Activated T-cell treated with anti-CD3 and anti-CD28 coated beads, Interleukin-2, amount 50 U/mL, for 24 hours (primary cell): ENCODE measurements at regions not wholly inside any gene's neighbourhood (a gene's known extent, or its start where the extent isn't known, plus 50 kb on each side); places are given as distances from the start of the nearest gene placed in this dataset.

Experiments
- DNase-seq: peaks from one replicate; pipeline ENCODE4 v3.0.0-alpha.2; 2020
- H3K27ac Mint-ChIP-seq: 2 replicates; pipeline ENCODE4 v1.8.0; 2020; ENCODE audit warnings: mild to moderate bottlenecking, mixed read lengths
- H3K27me3 Mint-ChIP-seq: 2 replicates; pipeline ENCODE4 v1.8.0; 2020; ENCODE audit warnings: mixed read lengths
- H3K36me3 Mint-ChIP-seq: 2 replicates; pipeline ENCODE4 v1.8.0; 2020; ENCODE audit warnings: low read depth, mixed read lengths
- H3K4me1 Mint-ChIP-seq: 2 replicates; pipeline ENCODE4 v1.8.0; 2020; ENCODE audit warnings: low read depth, mixed read lengths
- H3K4me3 Mint-ChIP-seq: 2 replicates; pipeline ENCODE4 v1.8.0; 2020; ENCODE audit warnings: mild to moderate bottlenecking, moderate library complexity, mixed read lengths
- H3K9me3 Mint-ChIP-seq: 2 replicates; pipeline ENCODE4 v1.8.0; 2020; ENCODE audit warnings: mixed read lengths

GRCh38 chr2:174662459-174662858 lies 64.9 kb upstream of the WIPF1 start:
- Mint-ChIP-seq H3K36me3 (no peaks in the 10 kb centered on the region), H3K4me1 (peaks cover 46% of the 10 kb centered on the region), H3K27ac (no peak overlapping the region)

GRCh38 chr2:174660984-174661675 lies 63.5 kb upstream of the WIPF1 start:
- H3K4me3 Mint-ChIP-seq: no peak overlapping the region
- H3K9me3 Mint-ChIP-seq: peaks cover under 1% of the 10 kb centered on the region
- peaks cover 39% of the 10 kb centered on the region for H3K4me1 Mint-ChIP-seq
- H3K27ac Mint-ChIP-seq: no peak overlapping the region
- peaks cover 4% of the 10 kb centered on the region for H3K36me3 Mint-ChIP-seq
- no peak for DNase-seq
- no peaks in the 10 kb centered on the region for H3K27me3 Mint-ChIP-seq

More at GRCh38 chr2:174662459-174662858, 64.9 kb upstream of the WIPF1 start:
- H3K9me3 Mint-ChIP-seq: no peaks in the 10 kb centered on the region
- H3K4me3 Mint-ChIP-seq: no peak overlapping the region
- no peak for DNase-seq
- H3K27me3 Mint-ChIP-seq: no peaks in the 10 kb centered on the region

- DNase-seq: no peak
- peaks cover 12% of the 10 kb centered on the region for H3K36me3 Mint-ChIP-seq
- peaks cover 45% of the 10 kb centered on the region for H3K4me1 Mint-ChIP-seq
- H3K4me3 Mint-ChIP-seq: no peak overlapping the region
- peaks cover 10% of the 10 kb centered on the region for H3K9me3 Mint-ChIP-seq
- no peaks in the 10 kb centered on the region for H3K27me3 Mint-ChIP-seq
- peak overlapping the region; percentile 57 for H3K27ac Mint-ChIP-seq
These were observed 61.7 kb upstream of the WIPF1 start for GRCh38 chr2:174659069-174659900.

- Mint-ChIP-seq H3K36me3 (peaks cover 12% of the 10 kb centered on the region), H3K27ac (no peak overlapping the region), H3K9me3 (peaks cover 10% of the 10 kb centered on the region), H3K4me3 (no peak overlapping the region), H3K4me1 (peaks cover 31% of the 10 kb centered on the region), H3K27me3 (no peaks in the 10 kb centered on the region)
- no peak for DNase-seq
These were observed 59.1 kb upstream of the WIPF1 start for GRCh38 chr2:174656676-174657176.

- H3K4me3 Mint-ChIP-seq: no peak overlapping the region
- H3K9me3 Mint-ChIP-seq: peaks cover 10% of the 10 kb centered on the region
- no peak overlapping the region for H3K27ac Mint-ChIP-seq
- H3K36me3 Mint-ChIP-seq: peaks cover 12% of the 10 kb centered on the region
- peaks cover 30% of the 10 kb centered on the region for H3K4me1 Mint-ChIP-seq
- DNase-seq: no peak
- H3K27me3 Mint-ChIP-seq: no peaks in the 10 kb centered on the region
These were observed 58.4 kb upstream of the WIPF1 start for GRCh38 chr2:174656035-174656434.

GRCh38 chr2:174654419-174654941 lies 56.9 kb upstream of the WIPF1 start:
- peak overlapping the region; percentile 28 for H3K27ac Mint-ChIP-seq
- no peaks in the 10 kb centered on the region for H3K27me3 Mint-ChIP-seq
- H3K4me1 Mint-ChIP-seq: peaks cover 35% of the 10 kb centered on the region
- peaks cover 16% of the 10 kb centered on the region for H3K36me3 Mint-ChIP-seq
- H3K4me3 Mint-ChIP-seq: no peak overlapping the region
- no peak for DNase-seq
- H3K9me3 Mint-ChIP-seq: peaks cover 12% of the 10 kb centered on the region

- H3K9me3 Mint-ChIP-seq: peaks cover 9% of the 10 kb centered on the region
- peaks cover 9% of the 10 kb centered on the region for H3K36me3 Mint-ChIP-seq
- DNase-seq: no peak
- no peaks in the 10 kb centered on the region for H3K27me3 Mint-ChIP-seq
- H3K4me1 Mint-ChIP-seq: peaks cover 14% of the 10 kb centered on the region
- H3K27ac Mint-ChIP-seq: no peak overlapping the region
- H3K4me3 Mint-ChIP-seq: no peak overlapping the region
These were observed 51.3 kb upstream of the WIPF1 start for GRCh38 chr2:174648896-174649295.
